ENCODE measurements at regions not wholly inside any gene's neighbourhood (a gene's known extent, or its start where the extent isn't known, plus 50 kb on each side); places are given as distances from the start of the nearest gene placed in this dataset.

GRCh38 chr13:37207691-37208451, 102.4 kb upstream of the CSNK1A1L start:
- TF ChIP-seq CTCF (IDR thresholded peaks at IDR 0.05) (no peak), POLR2A (IDR thresholded peaks at IDR 0.05) (no peak), EP300 (IDR thresholded peaks at IDR 0.05) (no peak)
